HEK293T (cell line): ENCODE measurements at regions not wholly inside any gene's neighbourhood (a gene's known extent, or its start where the extent isn't known, plus 50 kb on each side); places are given as distances from the start of the nearest gene placed in this dataset.

Experiments used
- ARNT ChIP-seq: fragments of 450-650 bp; IDR thresholded peaks from 2 replicates; pipeline ENCODE4 v1.6.1; 2017; ENCODE audit warnings: mild to moderate bottlenecking
- BHLHE40 ChIP-seq: fragments of 450-650 bp; IDR thresholded peaks from 2 replicates; pipeline ENCODE4 v1.6.1; 2016; ENCODE audit warnings: mild to moderate bottlenecking, moderate library complexity, borderline replicate concordance
- HDGF ChIP-seq: fragments of 450-650 bp; IDR thresholded peaks from 2 replicates; pipeline ENCODE4 v1.6.1; 2017; ENCODE audit warnings: antibody characterized with exemption, borderline replicate concordance
- NFRKB ChIP-seq: fragments of 450-650 bp; IDR thresholded peaks from 2 replicates; pipeline ENCODE4 v1.6.1; 2016; ENCODE audit warnings: mild to moderate bottlenecking, moderate library complexity
- SP1 ChIP-seq: fragments of 450-650 bp; IDR thresholded peaks from 2 replicates; pipeline ENCODE4 v1.6.1; 2017

DNA sequence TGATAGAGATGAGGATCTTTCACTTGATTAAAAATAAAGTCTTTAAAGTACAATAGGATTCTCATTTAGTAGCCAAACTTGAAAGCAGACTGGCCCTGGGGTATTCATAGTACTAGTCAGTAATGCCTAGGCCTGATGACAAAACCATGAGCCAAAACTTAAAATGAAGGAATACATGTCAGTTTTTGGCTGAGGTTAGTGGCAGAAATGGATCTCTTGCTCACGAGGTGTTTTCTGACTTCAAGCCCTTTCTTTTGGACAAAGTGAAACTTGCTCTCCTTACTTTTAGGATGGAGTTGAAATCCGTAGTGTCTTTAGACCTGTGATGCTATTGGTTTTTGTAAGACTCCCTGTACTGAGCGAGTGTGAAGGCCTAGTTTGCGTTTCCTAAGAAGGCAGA lies 157.7 kb downstream of the CCNG2 start:
- TF ChIP-seq NFRKB (no peak), BHLHE40 (no peak), ARNT (no peak), HDGF (no peak), SP1 (no peak)
